ENCODE measurements at regions not wholly inside any gene's neighbourhood (a gene's known extent, or its start where the extent isn't known, plus 50 kb on each side); places are given as distances from the start of the nearest gene placed in this dataset.

DNA sequence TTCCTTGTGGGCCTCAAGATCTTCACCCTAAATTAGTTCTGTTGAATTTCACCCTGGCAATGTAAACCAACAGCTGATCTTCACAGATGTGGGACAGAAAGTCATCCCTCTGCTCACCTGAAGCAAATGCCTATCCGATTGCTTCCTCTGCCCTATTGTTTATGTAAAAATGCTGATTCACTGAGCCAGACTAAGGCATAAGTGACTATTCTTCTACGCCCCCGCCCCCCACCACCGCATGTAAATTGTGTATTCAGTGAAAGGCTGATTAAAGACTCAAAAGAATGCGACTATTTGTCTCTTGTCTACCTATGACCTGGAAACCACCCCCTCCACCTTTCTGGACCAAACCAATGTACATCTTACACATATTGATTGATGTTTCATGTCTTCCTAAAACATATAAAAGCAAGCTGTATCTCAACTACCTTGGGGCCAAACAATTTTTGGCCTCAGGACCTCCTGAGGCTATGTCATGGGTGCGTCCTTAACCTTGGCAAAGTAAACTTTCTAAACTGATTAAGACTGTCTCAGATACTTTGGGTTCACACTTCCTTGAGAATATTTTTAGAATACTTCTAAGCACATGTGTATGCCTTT, 129.7 kb upstream of the BOD1 start:
- DNase-seq = no peak
- no peaks in the 10 kb centered on the region for H3K36me3 Mint-ChIP-seq
- H3K9me3 Mint-ChIP-seq = no peaks in the 10 kb centered on the region
- no peaks in the 10 kb centered on the region for H3K27me3 Mint-ChIP-seq
- no peak for ATAC-seq (ENCODE audit: low read depth)
- no peak overlapping the region for H3K27ac Mint-ChIP-seq
- no peak overlapping the region for H3K4me3 Mint-ChIP-seq
- POLR2A ChIA-PET = no interaction called here
- no peaks in the 10 kb centered on the region for H3K4me1 Mint-ChIP-seq

DNA sequence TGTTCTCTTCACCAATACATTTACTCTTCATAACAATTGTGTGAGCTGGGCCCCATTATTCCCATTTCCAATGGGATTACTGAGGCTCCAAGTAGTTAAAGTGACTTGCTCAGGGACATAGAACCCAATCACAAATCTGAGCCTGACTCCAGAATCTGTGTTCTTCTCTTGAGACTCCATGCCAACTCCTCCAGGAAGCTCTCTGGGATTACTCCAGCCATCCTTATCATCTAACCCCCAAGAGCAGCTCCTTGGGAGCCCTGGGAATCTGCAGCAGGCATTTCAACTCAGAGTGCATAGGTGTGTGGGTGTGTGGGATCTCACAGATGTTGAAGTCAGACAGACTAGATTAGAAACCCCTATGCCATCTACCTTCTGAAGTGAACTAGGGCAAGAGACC, 131.4 kb upstream of the BOD1 start:
- Mint-ChIP-seq H3K9me3 (no peaks in the 10 kb centered on the region), H3K4me3 (no peak overlapping the region), H3K36me3 (no peaks in the 10 kb centered on the region), H3K27me3 (no peaks in the 10 kb centered on the region), H3K27ac (no peak overlapping the region), H3K4me1 (no peaks in the 10 kb centered on the region)
- ATAC-seq (ENCODE audit: low read depth) = no peak
- POLR2A ChIA-PET = no interaction called here
- no peak for DNase-seq

DNA sequence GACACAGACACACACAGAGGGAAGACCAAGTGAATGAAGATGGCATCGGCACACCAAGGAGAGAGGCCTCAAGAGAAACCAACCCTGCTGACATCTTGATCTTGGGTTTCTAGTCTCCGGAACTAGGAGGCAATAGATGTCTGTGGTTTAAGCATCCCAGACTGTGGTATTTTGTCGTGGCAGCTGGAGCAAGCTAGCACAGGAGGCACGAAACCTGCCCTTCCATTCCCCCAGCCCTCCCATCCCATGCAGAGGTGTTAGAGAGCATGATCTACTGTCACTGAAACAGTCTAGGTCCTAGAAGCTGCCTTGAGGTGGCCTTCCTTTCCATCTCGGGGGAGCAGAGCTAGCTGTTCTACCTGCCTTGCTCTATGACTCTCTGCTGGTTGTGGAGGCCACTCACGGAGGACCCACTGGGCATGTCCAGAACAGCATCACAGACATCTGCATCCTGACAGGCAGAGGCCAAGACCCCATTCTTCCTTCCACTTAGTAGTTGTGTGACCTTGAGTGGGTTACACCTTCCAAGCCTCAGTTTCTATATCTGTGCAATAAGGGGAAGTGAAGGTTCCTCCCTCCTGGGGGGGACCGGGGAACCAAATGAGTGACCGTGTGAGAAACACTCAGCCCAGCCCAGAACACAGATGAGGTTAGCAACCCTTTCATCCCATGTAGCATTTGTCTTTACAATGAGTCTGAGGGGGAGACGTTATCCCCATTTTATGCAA, 134.3 kb upstream of the BOD1 start:
- no peaks in the 10 kb centered on the region for H3K9me3 Mint-ChIP-seq
- H3K36me3 Mint-ChIP-seq = no peaks in the 10 kb centered on the region
- POLR2A ChIA-PET = no interaction called here
- H3K27ac Mint-ChIP-seq = no peak overlapping the region
- no peaks in the 10 kb centered on the region for H3K4me1 Mint-ChIP-seq
- ATAC-seq (ENCODE audit: low read depth) = no peak
- no peak for DNase-seq
- no peak overlapping the region for H3K4me3 Mint-ChIP-seq
- H3K27me3 Mint-ChIP-seq = no peaks in the 10 kb centered on the region

DNA sequence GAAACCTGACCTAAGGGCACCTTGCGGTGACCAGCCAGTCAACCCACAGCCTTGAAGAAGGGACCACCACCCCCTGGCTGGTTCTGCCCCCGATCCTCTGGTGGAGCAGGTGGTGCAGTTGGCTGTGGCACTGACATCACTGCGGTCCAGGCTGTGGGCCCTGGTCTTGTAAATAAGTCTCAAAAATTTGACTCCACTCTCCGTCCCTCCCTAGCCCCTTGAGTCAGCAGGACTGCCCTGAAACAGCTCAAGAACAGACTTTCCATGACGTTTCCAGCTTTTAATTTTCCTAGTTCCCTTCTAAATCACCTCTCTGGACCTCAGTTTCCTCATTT, 134.8 kb upstream of the BOD1 start:
- ATAC-seq (ENCODE audit: low read depth) = no peak
- no peak for DNase-seq
- Mint-ChIP-seq H3K9me3 (no peaks in the 10 kb centered on the region), H3K4me1 (no peaks in the 10 kb centered on the region), H3K27ac (no peak overlapping the region), H3K36me3 (no peaks in the 10 kb centered on the region), H3K4me3 (no peak overlapping the region), H3K27me3 (no peaks in the 10 kb centered on the region)
- POLR2A ChIA-PET = no interaction called here

- H3K4me1 Mint-ChIP-seq = no peaks in the 10 kb centered on the region
- H3K9me3 Mint-ChIP-seq = no peaks in the 10 kb centered on the region
- H3K27me3 Mint-ChIP-seq = no peaks in the 10 kb centered on the region
- no peak overlapping the region for H3K4me3 Mint-ChIP-seq
- no peak overlapping the region for H3K27ac Mint-ChIP-seq
- ATAC-seq (ENCODE audit: low read depth) = no peak
- DNase-seq = no peak
- POLR2A ChIA-PET = no interaction called here
- H3K36me3 Mint-ChIP-seq = no peaks in the 10 kb centered on the region
Observed at GRCh38 chr5:173752653-173753052, 135.5 kb upstream of the CPEB4 start.

DNA sequence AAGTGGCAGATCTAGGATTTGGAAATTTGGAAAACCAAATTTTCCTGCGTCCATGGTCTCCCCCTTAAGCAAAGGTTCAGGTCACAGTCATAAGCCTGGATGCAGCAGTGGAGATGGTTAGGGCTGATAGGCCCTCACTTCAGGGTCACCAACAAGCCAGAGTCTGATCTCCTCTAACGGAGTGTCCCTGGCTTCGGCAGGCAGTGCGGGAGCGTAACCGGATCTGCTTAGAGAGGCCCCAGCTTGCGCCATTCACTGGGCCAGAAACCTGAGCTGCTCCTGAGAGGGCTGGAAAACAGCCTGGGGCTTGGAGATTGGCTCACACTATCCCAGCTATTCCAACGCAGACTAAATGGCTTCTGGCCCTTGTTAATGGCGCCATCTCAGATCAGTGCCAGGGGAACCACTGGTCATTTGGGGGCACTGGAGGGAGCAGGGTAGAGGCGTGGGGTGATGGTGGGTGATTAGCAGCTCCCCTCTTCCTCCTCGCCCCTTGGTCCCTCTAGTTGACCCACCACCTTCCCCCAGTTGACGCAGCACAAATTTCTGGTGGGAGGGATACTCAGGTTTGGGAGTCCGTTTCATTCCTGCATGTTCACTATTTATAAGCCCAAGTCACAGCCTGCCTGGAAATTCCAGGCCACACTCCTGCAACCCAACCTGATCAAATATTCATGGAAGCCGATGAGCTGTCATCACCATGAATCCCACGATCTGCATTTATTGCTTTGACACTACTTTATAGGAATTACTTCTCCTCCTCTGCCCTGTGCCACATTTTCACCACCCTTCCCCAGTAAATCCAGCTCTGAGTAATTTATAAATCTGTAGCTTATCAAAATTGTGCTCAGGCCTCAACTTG, 134.6 kb upstream of the CPEB4 start:
- Mint-ChIP-seq H3K36me3 (no peaks in the 10 kb centered on the region), H3K4me1 (no peaks in the 10 kb centered on the region), H3K27me3 (no peaks in the 10 kb centered on the region), H3K27ac (no peak overlapping the region), H3K9me3 (no peaks in the 10 kb centered on the region), H3K4me3 (no peak overlapping the region)
- DNase-seq (no peak), ATAC-seq (ENCODE audit: low read depth) (no peak)
- POLR2A ChIA-PET = no interaction called here

GRCh38 chr5:173755319-173755718, 132.8 kb upstream of the CPEB4 start:
- no peaks in the 10 kb centered on the region for H3K36me3 Mint-ChIP-seq
- DNase-seq (no peak), ATAC-seq (ENCODE audit: low read depth) (no peak)
- H3K27me3 Mint-ChIP-seq = no peaks in the 10 kb centered on the region
- H3K9me3 Mint-ChIP-seq = no peaks in the 10 kb centered on the region
- no peak overlapping the region for H3K27ac Mint-ChIP-seq
- POLR2A ChIA-PET = no interaction called here
- no peaks in the 10 kb centered on the region for H3K4me1 Mint-ChIP-seq
- H3K4me3 Mint-ChIP-seq = no peak overlapping the region

- POLR2A ChIA-PET = no interaction called here
Observed at GRCh38 chr5:173757403-173758209, 130.5 kb upstream of the CPEB4 start.

DNA sequence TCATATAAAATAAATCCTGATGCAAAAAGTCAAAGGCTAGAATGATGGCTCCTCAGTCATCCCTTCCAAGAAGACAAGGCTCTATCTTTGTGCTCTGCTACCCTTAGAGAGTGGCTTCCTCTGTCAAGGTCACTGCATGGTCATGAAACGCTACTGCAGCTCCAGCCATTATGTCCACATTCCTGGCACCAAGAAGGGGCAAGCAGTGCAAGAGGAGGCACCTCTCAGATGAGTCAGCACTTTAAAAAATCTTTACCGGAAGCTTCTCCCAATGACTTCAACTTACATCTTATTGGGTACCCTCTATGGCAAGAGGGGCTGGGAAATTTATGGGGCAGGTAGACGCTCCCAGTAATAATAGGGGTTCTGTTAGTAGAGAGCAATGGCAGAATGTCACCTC, 129.5 kb upstream of the CPEB4 start:
- Mint-ChIP-seq H3K4me3 (no peak overlapping the region), H3K27ac (no peak overlapping the region), H3K4me1 (no peaks in the 10 kb centered on the region), H3K27me3 (no peaks in the 10 kb centered on the region), H3K9me3 (no peaks in the 10 kb centered on the region), H3K36me3 (no peaks in the 10 kb centered on the region)
- DNase-seq = no peak
- POLR2A ChIA-PET = no interaction called here
- ATAC-seq (ENCODE audit: low read depth) = no peak

More at GRCh38 chr5:173757403-173758209, 130.5 kb upstream of the CPEB4 start:
- H3K36me3 Mint-ChIP-seq = no peaks in the 10 kb centered on the region
- no peak for DNase-seq
- H3K27me3 Mint-ChIP-seq = no peaks in the 10 kb centered on the region
- no peaks in the 10 kb centered on the region for H3K9me3 Mint-ChIP-seq
- no peak for ATAC-seq (ENCODE audit: low read depth)
- H3K27ac Mint-ChIP-seq = no peak overlapping the region
- H3K4me3 Mint-ChIP-seq = no peak overlapping the region
- H3K4me1 Mint-ChIP-seq = no peaks in the 10 kb centered on the region

DNA sequence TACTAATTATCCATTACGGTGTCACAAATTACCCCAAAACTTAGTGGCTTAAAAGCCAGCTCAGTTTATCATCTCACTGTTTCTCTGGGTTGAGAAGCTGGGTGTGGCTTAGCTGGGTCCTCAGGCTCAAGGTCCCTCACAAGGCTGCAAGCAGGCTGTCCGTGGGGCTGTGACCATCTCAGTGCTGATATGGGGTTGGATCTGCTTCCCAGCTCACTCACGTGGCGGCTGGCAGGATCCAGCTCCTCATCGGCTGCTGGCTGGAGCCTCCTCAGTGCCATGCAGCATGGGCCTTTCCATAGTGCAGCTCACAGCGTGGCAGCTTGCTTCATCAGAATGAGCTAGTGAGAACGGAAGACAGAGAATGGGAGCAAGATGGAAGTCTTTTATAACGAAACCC, 128.5 kb upstream of the CPEB4 start:
- Mint-ChIP-seq H3K4me1 (no peaks in the 10 kb centered on the region), H3K27me3 (no peaks in the 10 kb centered on the region), H3K36me3 (no peaks in the 10 kb centered on the region), H3K27ac (no peak overlapping the region), H3K9me3 (no peaks in the 10 kb centered on the region), H3K4me3 (no peak overlapping the region)
- ATAC-seq (ENCODE audit: low read depth) (no peak), DNase-seq (no peak)
- POLR2A ChIA-PET = no interaction called here

DNA sequence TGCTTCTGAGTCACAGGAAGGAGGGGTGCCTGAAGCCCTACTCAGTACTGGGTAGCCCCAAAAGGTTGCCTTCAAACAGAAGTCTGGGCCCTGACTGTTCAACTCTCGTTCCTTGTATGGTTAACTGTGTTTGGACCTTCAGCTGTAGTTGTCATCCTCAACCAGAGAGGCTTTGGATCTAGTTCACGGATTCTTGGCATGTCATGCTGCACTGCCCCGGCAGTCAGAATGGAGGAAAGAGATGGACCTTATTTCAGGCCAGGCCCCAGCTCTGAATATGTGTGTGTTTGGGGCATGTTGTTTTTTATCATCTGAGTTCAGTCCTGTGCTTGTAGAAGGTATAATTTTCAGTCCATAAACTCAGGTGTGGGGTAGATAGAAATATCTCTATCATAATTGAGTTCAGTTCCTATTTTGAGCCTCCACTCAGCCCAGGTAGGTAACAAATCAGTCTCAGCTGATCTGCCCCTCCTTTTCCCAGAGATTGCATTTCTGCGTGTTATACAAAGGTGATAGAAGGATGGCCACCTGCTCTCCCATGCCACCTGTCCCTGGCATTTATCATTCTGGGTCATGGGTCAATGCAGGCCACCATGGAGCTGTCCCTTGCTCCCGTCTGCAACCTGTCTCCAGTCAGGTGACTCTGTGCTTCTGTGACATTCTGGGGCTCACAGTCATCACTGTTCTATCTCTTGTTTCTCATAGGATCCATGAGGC, 127.5 kb upstream of the CPEB4 start:
- Mint-ChIP-seq H3K9me3 (no peaks in the 10 kb centered on the region), H3K4me3 (no peak overlapping the region), H3K27ac (no peak overlapping the region), H3K4me1 (no peaks in the 10 kb centered on the region), H3K27me3 (no peaks in the 10 kb centered on the region), H3K36me3 (no peaks in the 10 kb centered on the region)
- POLR2A ChIA-PET = no interaction called here
- ATAC-seq (ENCODE audit: low read depth) (no peak), DNase-seq (no peak)

GRCh38 chr5:173761178-173761513, 127.0 kb upstream of the CPEB4 start:
- ATAC-seq (ENCODE audit: low read depth) = no peak
- no peak for DNase-seq
- Mint-ChIP-seq H3K27me3 (no peaks in the 10 kb centered on the region), H3K27ac (no peak overlapping the region), H3K4me3 (no peak overlapping the region), H3K4me1 (no peaks in the 10 kb centered on the region), H3K36me3 (no peaks in the 10 kb centered on the region), H3K9me3 (no peaks in the 10 kb centered on the region)
- POLR2A ChIA-PET = no interaction called here

GRCh38 chr5:173762045-173762444, 126.1 kb upstream of the CPEB4 start:
- POLR2A ChIA-PET = no interaction called here
- no peak for ATAC-seq (ENCODE audit: low read depth)
- H3K4me3 Mint-ChIP-seq = no peak overlapping the region
- no peaks in the 10 kb centered on the region for H3K36me3 Mint-ChIP-seq
- H3K9me3 Mint-ChIP-seq = no peaks in the 10 kb centered on the region
- no peak for DNase-seq
- H3K27ac Mint-ChIP-seq = no peak overlapping the region
- H3K27me3 Mint-ChIP-seq = no peaks in the 10 kb centered on the region
- H3K4me1 Mint-ChIP-seq = no peaks in the 10 kb centered on the region
